Loucy (cell line): ENCODE measurements at regions not wholly inside any gene's neighbourhood (a gene's known extent, or its start where the extent isn't known, plus 50 kb on each side); places are given as distances from the start of the nearest gene placed in this dataset.
A peak's percentile ranks its signal among the peaks of the same experiment; 100 is the strongest.

Source experiments
- H2AFZ ChIP-seq: fragments of 200-600 bp; sonication (generic); 2 replicates; pipeline ENCODE4 v1.6.0; 2016; ENCODE audit warnings: antibody characterized with exemption, mild to moderate bottlenecking, low read length, moderate library complexity
- H3F3A ChIP-seq: fragments of 200-600 bp; 2 replicates; pipeline ENCODE4 v1.6.0; 2016; ENCODE audit warnings: antibody characterized with exemption, low read depth, mild to moderate bottlenecking
- H3K27me3 ChIP-seq: fragments of 200-600 bp; sonication (generic); 2 replicates; pipeline ENCODE4 v1.6.1; 2014; ENCODE audit warnings: low read length, mild to moderate bottlenecking; ENCODE audit not compliant: insufficient read depth, poor library complexity, severe bottlenecking
- H3K36me3 ChIP-seq: fragments of 200-600 bp; sonication (generic); 2 replicates; pipeline ENCODE4 v1.6.1; 2016; ENCODE audit warnings: low read length; ENCODE audit not compliant: insufficient read depth
- H3K4me1 ChIP-seq: fragments of 200-600 bp; sonication (generic); 2 replicates; pipeline ENCODE4 v1.5.1; 2014; ENCODE audit warnings: low read length, mild to moderate bottlenecking; ENCODE audit not compliant: insufficient read depth, poor library complexity, severe bottlenecking
- H3K4me2 ChIP-seq: fragments of 200-600 bp; sonication (generic); 2 replicates; pipeline ENCODE4 v1.6.0; 2014; ENCODE audit warnings: antibody characterized with exemption, low read length, low read depth, mild to moderate bottlenecking; ENCODE audit not compliant: poor library complexity, severe bottlenecking
- H3K4me3 ChIP-seq: fragments of 200-600 bp; sonication (generic); 2 replicates; pipeline ENCODE4 v1.5.1; 2014; ENCODE audit warnings: low read length, mild to moderate bottlenecking, mixed read lengths; ENCODE audit not compliant: poor library complexity, severe bottlenecking
- H3K79me2 ChIP-seq: fragments of 200-600 bp; sonication (generic); 2 replicates; pipeline ENCODE4 v1.6.1; 2014; ENCODE audit warnings: low read length; ENCODE audit not compliant: insufficient read depth
- H3K9ac ChIP-seq: fragments of 200-600 bp; sonication (generic); 2 replicates; pipeline ENCODE4 v1.6.0; 2014; ENCODE audit warnings: mild to moderate bottlenecking, low read depth, low read length, moderate library complexity; ENCODE audit not compliant: poor library complexity, severe bottlenecking
- H3K9me2 ChIP-seq: fragments of 200-600 bp; sonication (generic); replicated peaks from 2 replicates; pipeline ENCODE4 v1.6.1; 2016; ENCODE audit warnings: low read depth, low read length, mixed read lengths
- H3K9me3 ChIP-seq: fragments of 200-600 bp; sonication (generic); 2 replicates; pipeline ENCODE4 v1.6.1; 2014; ENCODE audit warnings: mild to moderate bottlenecking, antibody characterized with exemption, low read length, low read depth; ENCODE audit not compliant: insufficient read depth
- H4K20me1 ChIP-seq: fragments of 200-600 bp; sonication (generic); 2 replicates; pipeline ENCODE4 v1.6.0; 2014; ENCODE audit warnings: antibody characterized with exemption, low read length, mild to moderate bottlenecking; ENCODE audit not compliant: insufficient read depth, poor library complexity, severe bottlenecking
- CTCF ChIP-seq: fragments of 200-600 bp; sonication (generic); conservative IDR thresholded peaks from 2 replicates; pipeline ENCODE4 v1.5.1; 2014; ENCODE audit warnings: mild to moderate bottlenecking, antibody characterized with exemption, low read length
- EZH2phosphoT487 ChIP-seq: fragments of 200-600 bp; IDR thresholded peaks from 2 replicates; pipeline ENCODE4 v1.6.1; 2018; ENCODE audit warnings: antibody characterized with exemption, mild to moderate bottlenecking, moderate library complexity, borderline replicate concordance

DNA sequence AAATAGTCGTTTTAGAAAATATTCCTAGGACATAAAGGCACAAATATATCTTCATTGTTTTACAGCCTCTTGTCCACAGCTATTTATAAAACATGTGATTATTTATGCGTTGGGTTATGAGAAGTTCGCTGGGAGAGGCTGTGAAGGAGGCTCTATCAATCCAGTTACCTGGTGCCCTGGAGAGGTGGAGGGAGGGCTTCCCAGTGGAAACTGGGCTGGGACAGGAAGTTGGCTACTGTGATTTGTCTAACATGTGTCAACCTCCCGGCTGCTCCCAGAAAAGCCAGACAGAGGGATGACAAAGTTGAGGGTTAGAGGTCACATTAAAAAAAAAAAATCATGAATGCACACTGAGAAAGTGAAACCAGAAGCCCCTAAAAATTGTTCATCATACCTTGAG lies 346.5 kb downstream of the ZNF536 start:
- Histone ChIP-seq H3K4me1 (no peaks in the 10 kb centered on the region), H3K4me2 (no peak overlapping the region), H4K20me1 (no peaks in the 10 kb centered on the region), H3K9me3 (no peaks in the 10 kb centered on the region; the same call in 1 of the 2 replicates), H3K27me3 (no peaks in the 10 kb centered on the region), H3K9me2 (no peaks in the 10 kb centered on the region), H3K9ac (no peak overlapping the region), H3K36me3 (no peaks in the 10 kb centered on the region), H3F3A (no peaks in the 10 kb centered on the region), H2AFZ (peak overlapping the region; percentile 18; the same call in 1 of the 2 replicates), H3K4me3 (peak overlapping the region; percentile 57), H3K79me2 (no peaks in the 10 kb centered on the region)
- TF ChIP-seq CTCF (no peak), EZH2phosphoT487 (no peak)

GRCh38 chr19:30718014-30718413 lies 345.8 kb downstream of the ZNF536 start:
- Histone ChIP-seq H3K9ac (no peak overlapping the region), H3K27me3 (no peaks in the 10 kb centered on the region), H3K4me2 (no peak overlapping the region), H3K79me2 (no peaks in the 10 kb centered on the region), H2AFZ (no peak overlapping the region), H4K20me1 (no peaks in the 10 kb centered on the region), H3K4me1 (no peaks in the 10 kb centered on the region), H3K36me3 (no peaks in the 10 kb centered on the region), H3K9me2 (no peaks in the 10 kb centered on the region), H3F3A (no peaks in the 10 kb centered on the region), H3K4me3 (no peak overlapping the region), H3K9me3 (no peaks in the 10 kb centered on the region)
- no peak for TF ChIP-seq CTCF
- TF ChIP-seq EZH2phosphoT487: no peak

DNA sequence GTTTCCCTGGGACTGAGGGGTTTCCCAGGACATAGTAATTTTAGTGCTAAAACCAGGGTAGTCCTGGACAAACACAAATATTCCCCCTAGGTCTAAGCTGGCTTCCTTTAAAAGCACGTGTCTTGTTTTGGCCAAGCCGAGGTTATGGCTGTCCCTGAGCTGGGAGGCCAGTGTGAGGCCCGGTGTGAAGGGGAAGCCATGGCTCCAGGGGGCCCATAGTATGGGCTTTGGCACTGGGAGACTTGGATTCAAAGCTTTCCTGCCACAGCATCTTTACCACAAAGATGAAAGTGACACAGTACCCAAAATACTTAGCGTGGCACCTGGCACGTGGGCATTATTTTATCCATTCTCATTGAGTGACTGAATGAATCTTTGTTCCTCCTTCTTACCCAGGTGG lies 345.2 kb downstream of the ZNF536 start:
- H3K4me3 ChIP-seq: no peak overlapping the region
- H3K27me3 ChIP-seq: no peaks in the 10 kb centered on the region
- H4K20me1 ChIP-seq: no peaks in the 10 kb centered on the region
- H2AFZ ChIP-seq: no peak overlapping the region
- no peak for TF ChIP-seq CTCF
- TF ChIP-seq EZH2phosphoT487: no peak
- H3F3A ChIP-seq: no peaks in the 10 kb centered on the region
- no peaks in the 10 kb centered on the region for H3K9me3 ChIP-seq
- H3K4me2 ChIP-seq: no peak overlapping the region
- H3K4me1 ChIP-seq: no peaks in the 10 kb centered on the region
- no peaks in the 10 kb centered on the region for H3K79me2 ChIP-seq
- H3K36me3 ChIP-seq: no peaks in the 10 kb centered on the region
- H3K9me2 ChIP-seq: no peaks in the 10 kb centered on the region
- no peak overlapping the region for H3K9ac ChIP-seq
